ENCODE measurements at regions not wholly inside any gene's neighbourhood (a gene's known extent, or its start where the extent isn't known, plus 50 kb on each side); places are given as distances from the start of the nearest gene placed in this dataset.

DNA sequence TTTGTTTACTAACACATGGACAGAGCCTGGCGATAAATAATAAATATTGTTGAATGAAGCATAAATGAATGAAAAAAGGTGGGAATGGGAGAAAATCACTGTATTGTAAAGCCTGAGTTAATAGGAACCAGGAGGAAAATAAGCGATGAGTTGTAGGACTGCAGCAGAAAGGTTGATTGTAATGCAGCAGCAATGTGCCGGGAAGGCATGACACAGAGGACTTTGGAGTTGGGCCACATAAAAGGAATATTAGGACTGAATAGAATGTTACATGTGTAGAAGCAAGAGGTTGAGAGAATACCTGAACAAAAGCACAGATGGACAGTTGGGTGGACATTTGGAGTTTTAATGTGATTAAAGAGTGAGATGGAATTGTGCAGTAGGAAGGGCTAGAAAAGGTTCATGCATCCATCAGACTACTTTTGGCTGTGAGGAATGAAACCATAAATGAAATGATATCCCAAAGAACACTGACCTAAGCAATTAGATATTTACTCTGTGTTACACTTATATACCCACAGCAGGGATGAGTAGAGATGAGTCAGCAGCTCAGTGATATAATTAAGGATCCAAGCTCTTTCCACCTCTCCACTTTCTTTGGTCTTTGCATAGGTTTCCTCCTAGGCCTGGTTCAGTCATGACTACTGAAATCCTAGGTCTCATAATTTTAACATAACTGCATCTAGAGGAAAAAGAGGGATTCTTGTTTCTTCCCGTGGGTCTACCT lies 55.4 kb downstream of the CCER1 start:
- DNase-seq (ENCODE audit: low read depth) = no peak

DNA sequence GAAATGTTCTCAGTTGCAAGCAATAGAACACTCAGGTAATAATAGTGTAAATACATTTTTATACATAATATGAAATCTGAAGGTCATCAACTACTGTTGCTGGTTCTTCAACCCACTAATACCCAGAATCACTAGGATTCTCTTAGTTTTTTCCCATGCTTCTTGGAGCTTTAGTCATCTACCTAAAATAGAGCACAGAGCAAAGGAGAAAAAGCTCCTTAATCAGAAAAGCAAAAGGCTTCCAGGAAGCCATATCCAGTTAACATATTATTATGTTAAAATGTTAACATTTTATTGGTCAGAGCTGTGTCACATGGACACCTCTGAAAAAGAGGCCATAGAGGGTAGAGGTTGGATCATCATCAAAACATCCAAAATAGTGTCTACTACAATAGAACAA lies 57.0 kb downstream of the CCER1 start:
- no peak for DNase-seq (ENCODE audit: low read depth)

DNA sequence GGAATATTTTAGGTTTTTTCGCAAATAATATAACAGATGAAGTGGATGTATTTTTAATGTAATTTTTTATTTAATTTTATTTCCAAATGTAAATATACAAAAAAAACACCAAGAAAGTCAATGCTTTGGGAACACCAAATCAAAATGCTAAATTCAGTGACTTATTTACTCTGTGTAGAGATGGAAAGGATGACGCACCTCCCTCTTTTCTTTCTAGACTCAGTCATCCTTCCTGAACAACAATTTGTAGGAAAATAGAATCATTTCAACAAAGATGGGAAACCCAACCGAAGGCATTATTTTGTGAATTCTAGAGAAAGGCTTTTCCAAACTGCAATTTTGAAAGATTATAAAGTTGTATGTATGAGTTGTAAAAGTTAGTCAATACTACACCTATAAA lies 57.7 kb downstream of the CCER1 start:
- no peak for DNase-seq (ENCODE audit: low read depth)

DNA sequence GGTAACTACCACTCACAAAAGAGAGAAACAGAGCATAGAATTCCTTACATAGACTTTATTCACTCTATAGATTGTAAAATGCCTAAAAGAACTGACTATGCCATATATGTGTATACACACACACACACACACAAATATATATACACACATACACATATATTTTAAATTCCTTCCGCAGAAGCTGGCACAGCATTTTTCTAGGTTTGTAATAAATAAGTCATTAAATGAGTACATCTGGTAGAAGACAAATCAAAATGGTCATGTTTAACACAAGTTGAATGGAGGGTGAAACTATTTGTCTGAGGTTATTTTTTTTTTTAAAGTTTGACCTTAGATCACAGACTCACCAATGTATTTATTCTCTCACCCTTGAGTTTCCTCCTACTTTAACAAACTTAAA lies 58.2 kb downstream of the CCER1 start:
- DNase-seq (ENCODE audit: low read depth) = no peak

DNA sequence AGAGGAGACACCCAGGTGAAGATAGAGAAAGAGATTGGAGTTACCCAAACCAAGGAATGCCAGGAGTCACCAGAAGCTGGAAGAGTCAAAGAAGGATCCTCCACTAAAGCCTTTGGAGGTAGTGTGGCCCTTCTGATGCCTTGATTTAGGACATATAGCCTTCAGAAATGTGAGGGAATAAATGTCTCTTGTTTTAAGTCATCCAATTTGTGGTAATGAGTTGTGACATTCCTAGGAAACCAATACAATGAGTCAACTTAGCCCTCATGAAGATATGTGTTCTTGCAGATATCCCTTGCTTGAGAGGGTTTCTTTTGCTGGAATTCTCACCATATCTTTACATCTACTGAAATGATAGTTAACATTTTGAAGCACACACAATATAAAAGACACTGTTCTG lies 58.8 kb downstream of the CCER1 start:
- DNase-seq (ENCODE audit: low read depth) = no peak

DNA sequence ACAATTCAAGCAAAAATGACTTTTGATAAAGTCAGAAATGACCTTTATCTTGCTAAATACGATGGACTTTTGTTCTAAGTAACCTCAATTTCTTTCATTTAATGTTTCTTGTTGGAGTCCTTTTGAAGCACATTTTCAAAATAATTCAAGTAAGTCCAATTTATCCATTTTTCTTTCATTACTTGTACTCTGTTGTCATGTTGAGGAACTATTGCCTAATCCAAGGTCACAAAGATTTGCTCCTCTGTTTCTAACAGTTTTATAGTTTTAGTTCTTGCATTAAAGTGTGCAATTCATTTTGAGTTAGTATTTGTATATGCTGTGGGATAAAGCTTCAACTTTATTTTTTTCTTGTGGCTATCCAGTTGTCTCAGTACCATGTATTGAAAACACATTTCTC lies 66.7 kb downstream of the CCER1 start:
- DNase-seq (ENCODE audit: low read depth) = no peak

DNA sequence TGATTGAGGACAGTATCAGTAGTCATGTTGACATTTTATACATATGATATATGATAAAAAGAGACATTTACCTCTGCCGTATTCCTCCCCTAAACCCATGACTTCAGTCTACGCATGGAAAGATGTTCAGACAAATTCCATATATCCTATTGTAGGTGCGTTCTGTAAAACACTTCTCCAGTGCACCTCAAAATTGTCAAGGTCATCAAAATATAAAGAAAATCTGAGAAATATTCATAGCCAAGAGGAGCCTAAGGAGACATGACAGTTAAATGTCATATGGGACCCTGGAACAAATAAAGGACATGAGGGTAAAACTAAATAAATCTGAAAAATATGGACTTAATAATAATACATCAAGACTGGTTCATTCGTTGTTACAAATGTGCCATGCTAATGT lies 71.5 kb downstream of the CCER1 start:
- DNase-seq (ENCODE audit: low read depth) = no peak

DNA sequence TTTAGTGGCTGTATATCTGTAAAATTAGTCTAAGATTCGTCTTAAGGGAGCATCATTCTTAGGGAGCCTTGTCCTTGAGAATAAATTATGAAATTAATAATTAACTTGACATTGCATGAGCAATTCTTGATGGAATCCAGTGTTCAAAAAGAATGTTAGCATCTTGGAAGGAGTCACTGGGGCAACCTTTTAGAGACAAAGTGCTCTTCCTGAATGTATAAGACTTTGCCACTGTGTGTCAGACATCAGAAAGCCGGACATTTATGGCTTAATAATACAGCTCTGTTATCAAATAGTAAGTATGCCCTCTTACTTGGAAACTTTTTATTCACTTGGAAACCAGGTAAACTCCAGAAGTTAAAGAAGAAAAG lies 83.3 kb downstream of the CCER1 start:
- no peak for DNase-seq (ENCODE audit: low read depth)

DNA sequence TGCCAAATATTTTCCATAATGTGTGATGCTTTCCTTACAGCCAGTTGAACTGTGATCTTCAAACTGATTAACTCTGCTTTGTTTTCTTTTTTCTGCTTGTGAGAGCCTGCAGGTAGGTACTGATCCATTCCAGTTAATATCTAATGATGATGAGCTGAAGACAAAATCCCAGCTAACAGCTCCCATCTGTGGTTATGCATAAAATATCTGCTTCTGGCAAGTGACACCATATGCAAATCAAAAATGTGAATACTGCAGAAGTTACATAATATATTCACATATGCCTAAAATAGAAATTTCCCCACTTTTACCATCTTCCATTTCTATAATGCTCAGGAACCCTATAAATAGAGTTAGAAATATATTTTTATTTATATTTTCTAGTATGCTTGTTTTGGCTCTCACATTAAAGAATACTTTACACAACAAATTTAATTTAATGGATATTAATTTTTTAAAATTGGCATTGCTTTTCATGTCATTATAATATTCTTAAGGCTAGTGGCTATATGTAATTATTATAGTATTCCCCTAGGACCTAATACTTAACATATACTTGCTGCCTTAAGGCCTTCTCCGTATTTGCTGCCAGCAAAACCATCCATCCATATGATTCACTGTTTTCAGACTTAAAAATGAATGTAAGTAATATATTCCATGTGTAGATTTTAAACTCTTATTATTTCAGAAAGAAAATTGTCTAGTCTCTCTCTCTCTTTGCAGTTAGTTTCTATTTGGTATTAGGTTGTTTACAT lies 83.8 kb downstream of the CCER1 start:
- peak; percentile 32 for DNase-seq (ENCODE audit: low read depth)

DNA sequence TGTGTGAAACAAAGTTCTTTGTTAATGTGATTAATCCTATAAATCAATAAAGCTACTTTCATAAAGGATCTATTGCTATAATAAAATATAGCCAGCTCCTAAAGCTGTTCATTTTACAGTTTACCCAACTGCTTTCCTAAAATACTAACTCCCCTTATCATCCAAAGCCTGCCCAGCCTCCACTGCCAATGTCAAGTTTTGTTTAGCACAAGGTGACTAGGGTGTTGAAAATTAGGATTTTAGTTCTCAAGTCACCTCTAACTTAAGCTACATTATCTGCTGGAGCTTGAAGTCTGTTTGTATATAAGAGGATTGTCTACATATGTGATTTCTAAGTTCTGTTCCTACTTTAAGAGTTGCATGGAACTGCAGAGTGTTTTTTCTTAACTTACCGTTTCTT lies 86.3 kb downstream of the CCER1 start:
- no peak for DNase-seq (ENCODE audit: low read depth)

DNA sequence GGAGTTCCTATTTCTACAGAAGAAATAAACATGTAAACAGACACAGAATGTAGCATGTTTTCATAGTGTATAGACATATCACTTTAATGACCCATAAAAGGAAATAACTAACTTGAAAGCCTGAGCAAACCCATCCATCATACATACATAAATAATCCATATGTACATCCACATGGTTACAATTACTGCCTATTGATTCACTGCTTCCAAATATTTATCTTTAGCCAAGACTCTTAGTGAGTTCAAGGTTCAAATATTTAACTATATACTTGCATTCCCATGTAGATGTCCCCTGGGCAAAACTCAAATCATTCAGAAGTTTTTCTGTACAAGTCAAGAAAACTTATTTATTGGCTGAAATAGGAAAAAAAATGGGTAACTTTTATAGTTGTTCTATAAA lies 95.4 kb downstream of the CCER1 start:
- DNase-seq (ENCODE audit: low read depth) = no peak

DNA sequence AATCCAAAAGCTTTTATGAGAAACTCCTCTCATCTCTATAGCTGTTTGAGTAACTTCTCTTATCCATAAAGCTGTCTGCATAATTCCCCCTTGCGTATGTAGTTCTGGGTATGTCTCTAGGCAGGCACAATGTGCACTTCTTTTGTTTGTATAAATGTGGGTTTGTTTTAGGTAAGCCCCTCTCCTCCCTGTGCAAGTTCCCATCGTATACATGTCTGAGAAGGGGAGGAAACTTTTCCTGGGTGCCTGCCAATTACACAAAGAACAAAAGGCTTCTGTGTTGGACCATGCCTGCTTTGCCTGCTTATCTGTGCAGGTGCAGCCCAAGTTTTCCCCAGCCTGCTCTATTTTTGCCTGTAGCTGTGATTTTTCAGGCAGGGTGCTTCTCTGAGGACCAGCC lies 96.7 kb downstream of the CCER1 start:
- no peak for DNase-seq (ENCODE audit: low read depth)

DNA sequence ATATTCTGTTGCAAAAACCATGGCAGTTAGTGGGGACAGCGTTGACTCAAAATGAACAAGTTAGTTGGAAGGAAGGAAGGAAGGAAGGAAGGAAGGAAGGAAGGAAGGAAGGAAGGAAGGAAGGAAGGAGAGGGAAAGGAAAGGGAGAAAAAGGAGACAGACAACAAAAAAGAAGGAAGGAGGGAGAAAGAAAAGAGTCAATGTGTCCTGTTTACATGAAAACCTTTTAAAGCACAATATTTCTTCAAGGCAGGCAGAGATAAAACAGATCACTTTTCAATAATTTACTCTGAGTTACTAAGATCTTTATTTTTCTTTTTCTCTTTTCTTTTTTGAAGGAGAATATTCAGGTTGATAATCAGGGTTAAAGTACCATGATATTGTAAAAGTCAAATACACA lies 99.4 kb downstream of the CCER1 start:
- no peak for DNase-seq (ENCODE audit: low read depth)

DNA sequence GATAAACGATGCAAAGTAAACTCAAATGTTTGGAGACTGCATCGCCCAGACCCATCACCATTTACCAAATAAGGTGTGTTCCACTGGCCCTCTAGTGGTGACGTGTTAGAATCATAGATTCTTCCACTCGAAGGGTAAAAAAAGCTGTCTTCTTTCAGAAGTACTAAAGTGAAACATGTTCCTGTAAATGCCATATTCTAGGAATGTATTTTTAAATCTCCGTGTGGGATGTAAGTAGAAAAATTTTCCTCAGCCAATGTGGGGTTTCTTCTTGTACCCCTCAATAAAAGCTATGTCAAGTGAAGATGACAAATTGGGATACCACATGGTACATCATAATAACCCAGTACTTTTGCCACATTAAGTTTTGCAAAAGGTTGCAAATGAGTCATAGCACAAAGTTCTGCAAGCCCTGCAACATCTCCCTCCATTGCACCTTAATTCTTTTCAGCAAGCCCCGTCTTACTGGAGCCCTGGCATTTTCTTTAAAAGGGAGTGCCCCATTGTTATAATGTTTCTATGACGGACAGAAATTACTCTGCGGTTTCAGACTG lies 100.8 kb downstream of the CCER1 start:
- DNase-seq (ENCODE audit: low read depth) = peak; percentile 29

DNA sequence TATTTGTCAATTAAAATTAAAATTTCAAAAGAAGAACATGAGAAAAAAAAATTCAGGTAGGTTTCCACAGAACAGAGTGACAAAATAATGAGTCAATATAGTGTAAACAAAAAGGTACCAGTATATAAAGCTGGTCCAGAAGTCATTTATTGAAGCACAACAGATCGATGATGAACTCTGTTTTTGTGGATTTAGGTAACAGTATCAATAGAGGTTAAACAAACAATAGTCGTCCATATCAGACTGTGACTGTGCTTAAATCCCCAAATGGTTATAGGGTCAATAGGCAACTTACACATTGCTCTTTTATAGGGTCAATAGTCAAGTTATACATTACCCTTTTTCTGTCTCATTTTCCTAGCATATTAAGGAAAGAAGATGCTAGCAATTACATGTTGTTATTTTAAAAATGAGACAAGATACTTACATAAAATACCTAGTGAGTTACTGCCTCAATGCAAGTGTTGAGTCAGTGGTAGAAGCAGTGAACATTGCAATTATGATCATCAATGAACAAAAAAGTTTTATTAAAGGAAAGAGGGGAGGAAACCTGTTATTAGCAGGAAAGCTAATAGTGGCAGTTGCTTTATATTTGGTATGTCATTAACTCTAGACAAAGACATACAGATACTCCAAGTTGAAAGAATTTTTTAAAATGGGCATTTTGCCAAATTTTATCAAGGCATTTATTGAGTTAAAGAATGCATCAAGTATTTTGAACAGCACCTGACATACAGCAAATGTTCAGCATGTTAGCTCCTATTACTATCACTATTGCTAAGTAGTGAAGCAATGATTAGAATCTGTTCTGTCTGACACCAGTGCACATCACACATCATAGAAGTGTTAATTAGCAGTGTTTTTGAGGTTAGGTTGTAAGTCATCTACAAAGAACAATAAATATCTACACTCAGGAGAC lies 102.9 kb downstream of the CCER1 start:
- no peak for DNase-seq (ENCODE audit: low read depth)

DNA sequence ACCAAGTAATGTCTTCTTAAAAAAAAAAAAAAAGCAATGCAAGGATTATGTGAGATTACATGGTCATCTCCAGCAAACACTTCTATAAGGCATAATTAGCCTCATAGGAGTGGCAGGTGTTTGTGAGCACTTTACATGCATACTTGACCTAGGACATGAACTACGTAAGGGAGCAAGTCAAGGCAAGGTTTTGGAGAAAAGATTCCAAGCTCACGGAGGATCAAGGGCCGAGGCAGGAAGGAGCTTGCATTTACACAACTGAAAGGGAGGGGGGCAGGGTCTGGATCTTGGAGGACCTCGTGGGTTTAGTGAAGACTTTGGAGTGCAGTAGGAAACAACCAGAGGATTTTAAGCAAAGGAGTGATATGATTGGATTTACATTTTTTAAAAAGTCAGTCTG lies 112.5 kb downstream of the CCER1 start:
- DNase-seq (ENCODE audit: low read depth) = no peak

DNA sequence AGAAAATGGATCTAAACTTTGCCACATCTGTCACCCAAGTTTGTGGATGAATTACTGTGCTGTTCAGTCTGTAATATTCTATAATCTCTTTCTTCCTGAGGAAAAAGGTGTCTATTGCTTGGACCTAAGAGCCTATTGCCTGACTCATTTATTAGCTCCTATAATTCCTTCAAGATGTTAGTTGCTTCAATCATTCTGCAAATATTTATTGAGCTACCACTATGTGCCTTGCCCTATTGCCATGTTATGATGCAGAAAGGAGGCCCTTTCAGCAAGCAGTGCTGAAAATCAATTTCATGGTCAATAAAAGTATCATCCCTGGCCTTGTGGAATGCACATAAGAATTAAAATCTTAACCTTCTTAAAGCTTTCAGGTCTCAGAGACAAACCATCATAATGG lies 113.6 kb downstream of the CCER1 start:
- DNase-seq (ENCODE audit: low read depth) = no peak

DNA sequence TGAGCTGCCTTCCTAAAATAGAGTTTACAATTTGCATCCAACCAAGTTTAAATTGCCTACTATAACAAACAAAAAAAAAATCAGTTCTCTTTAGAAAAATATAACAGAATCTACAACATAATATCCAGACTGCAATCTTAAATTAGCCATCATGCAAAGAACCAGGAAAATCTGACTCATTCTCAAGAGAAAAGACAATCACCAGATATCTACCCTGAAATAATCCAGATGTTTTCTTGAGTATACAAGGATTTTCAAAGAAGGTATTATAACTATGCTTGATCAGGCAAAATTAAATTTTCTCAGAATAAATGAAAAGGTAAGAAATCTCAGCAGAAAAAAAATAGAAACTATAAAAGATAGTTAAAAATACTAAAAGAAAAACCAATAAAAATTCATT lies 115.6 kb downstream of the CCER1 start:
- no peak for DNase-seq (ENCODE audit: low read depth)

DNA sequence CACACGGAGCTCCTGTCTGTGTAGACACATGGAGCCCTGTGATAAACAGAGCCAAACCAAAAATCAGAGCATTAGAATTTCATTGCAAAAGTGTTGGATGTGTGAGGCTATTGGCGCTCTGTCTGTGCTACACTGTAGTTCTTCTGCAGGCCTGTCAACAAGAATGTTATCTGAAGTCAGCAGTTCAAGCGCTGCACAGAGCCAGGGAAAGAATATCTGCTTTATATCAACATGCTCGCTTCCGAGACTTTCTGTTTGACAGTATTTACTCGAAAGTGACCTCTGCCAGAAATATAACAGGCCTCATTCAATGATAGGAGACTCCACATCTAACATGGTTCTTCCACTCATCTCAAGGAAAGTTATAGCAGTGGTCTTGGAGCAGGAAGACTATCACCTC lies 118.3 kb downstream of the CCER1 start:
- DNase-seq (ENCODE audit: low read depth) = no peak

DNA sequence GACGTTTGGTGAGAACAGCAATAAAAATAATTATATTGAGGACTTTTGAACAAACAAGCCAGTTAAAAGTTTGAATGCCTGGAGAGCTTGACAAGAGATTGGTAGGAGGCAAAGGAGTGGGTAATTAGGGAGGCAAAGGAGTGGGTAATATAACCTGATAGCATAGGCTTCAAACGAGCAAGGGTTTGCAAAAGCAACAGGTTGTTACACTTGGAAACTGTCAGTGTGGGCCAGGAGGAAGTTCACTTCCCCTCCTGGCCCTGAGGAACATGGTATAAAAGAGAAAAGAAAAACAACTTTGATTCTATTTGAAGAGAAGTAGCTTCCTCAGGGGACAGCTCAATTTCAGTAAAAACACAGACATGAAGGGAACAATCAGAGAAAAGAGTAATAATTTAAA lies 121.7 kb downstream of the CCER1 start:
- no peak for DNase-seq (ENCODE audit: low read depth)

DNA sequence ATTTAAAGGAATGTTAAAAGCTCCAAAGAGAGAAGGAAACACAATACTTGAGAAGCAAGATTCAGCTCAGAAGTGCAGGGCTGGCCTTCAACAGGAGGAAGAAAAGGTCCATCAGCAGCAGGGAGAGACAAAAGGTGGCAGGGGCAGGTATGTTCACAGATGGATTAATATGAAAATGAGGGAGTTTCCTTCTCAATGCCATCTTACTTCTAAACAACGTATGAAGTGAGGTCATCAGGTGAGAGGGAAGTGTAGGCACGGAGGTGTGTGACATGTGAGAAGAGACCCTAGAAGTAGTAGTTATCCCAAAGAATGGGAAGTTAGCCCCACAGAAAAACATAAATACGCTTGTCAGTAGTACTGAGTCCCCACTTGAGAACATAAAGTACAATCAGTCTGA lies 122.5 kb downstream of the CCER1 start:
- DNase-seq (ENCODE audit: low read depth) = no peak

DNA sequence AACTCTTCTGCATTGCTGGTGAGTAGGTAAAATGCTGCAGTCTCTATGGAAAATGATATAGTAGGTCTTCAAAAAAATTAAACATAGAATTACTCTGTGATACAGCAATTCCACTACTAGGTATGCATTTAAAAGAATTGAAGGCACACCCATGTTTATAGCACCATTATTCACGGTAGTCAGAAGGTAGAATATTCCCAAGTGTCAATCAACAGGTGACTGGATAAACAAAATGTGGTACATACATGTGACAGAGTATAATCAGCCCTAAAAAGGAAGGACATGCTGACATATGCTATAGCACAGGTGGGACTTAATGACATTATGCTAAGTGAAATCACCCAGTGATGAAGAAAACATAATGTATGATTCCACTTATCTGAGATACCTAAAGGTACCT lies 123.3 kb downstream of the CCER1 start:
- DNase-seq (ENCODE audit: low read depth) = no peak
